Uterus (tissue), 2 donors: ENCODE measurements at regions not wholly inside any gene's neighbourhood (a gene's known extent, or its start where the extent isn't known, plus 50 kb on each side); places are given as distances from the start of the nearest gene placed in this dataset.

Source experiments
- POLR2A ChIP-seq, 2 donors: fragments of 450-650 bp; IDR thresholded peaks; one replicate each; pipeline ENCODE4 v1.6.1; 2016; ENCODE audit warnings: antibody characterized with exemption in 2 of 2, mild to moderate bottlenecking in 1 of 2, moderate library complexity in 1 of 2
- TF ChIP-seq, protein P1 (sequence below), 4 experiments: fragments of 200-600 bp in 2 of 4; fragments of 450-650 bp in 2 of 4; sonication (generic) in 2 of 4; IDR thresholded peaks; one replicate each; pipeline ENCODE4 v1.5.1; 2016 to 2019; ENCODE audit warnings: antibody characterized with exemption in 4 of 4, mild to moderate bottlenecking in 2 of 4, moderate library complexity in 1 of 4

DNA sequence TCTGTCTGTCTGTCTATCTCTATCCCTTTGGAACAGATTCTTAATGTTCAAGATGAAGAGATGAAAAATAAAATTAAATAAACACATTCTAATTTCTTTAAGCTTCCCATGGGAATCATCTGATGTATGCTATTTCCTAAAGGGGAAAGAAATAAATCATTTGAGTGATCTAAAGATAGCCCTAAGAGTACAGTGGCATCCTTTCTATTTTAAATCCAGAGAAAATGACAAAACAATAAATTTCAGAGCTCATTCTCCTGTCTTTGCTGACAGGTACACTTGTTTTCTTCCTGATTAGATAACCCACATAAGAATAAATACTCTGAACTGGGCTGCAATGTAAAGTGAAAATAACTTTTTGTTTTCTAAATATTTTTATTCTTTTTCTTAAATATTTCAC is 550.4 kb downstream of the JRKL start:
- TF ChIP-seq, protein P1, sequence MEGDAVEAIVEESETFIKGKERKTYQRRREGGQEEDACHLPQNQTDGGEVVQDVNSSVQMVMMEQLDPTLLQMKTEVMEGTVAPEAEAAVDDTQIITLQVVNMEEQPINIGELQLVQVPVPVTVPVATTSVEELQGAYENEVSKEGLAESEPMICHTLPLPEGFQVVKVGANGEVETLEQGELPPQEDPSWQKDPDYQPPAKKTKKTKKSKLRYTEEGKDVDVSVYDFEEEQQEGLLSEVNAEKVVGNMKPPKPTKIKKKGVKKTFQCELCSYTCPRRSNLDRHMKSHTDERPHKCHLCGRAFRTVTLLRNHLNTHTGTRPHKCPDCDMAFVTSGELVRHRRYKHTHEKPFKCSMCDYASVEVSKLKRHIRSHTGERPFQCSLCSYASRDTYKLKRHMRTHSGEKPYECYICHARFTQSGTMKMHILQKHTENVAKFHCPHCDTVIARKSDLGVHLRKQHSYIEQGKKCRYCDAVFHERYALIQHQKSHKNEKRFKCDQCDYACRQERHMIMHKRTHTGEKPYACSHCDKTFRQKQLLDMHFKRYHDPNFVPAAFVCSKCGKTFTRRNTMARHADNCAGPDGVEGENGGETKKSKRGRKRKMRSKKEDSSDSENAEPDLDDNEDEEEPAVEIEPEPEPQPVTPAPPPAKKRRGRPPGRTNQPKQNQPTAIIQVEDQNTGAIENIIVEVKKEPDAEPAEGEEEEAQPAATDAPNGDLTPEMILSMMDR (IDR thresholded peaks at IDR 0.05), result no peak
- TF ChIP-seq POLR2A (IDR thresholded peaks at IDR 0.05), result no peak
